Liver (tissue), 8 donors: ENCODE measurements at regions not wholly inside any gene's neighbourhood (a gene's known extent, or its start where the extent isn't known, plus 50 kb on each side); places are given as distances from the start of the nearest gene placed in this dataset.

Experiments
- DNase-seq: peaks from one replicate; pipeline ENCODE4 v3.0.0-alpha.2; 2017; ENCODE audit warnings: low spot score
- H3K27ac ChIP-seq, 2 donors: one replicate each; pipeline ENCODE4 v1.7.0; 2013; ENCODE audit warnings: inconsistent platforms in 2 of 2, low read length in 2 of 2, control low read depth in 1 of 2, low read depth in 1 of 2, mild to moderate bottlenecking in 1 of 2
- H3K27me3 ChIP-seq, 4 donors: one replicate each; pipeline versions ENCODE4 v1.6.1 to v1.7.0; 2013; ENCODE audit warnings: low read length in 3 of 4, inconsistent platforms in 1 of 4, mild to moderate bottlenecking in 1 of 4, moderate library complexity in 1 of 4; ENCODE audit not compliant: control insufficient read depth in 4 of 4, insufficient read depth in 4 of 4
- H3K36me3 ChIP-seq, 4 donors: one replicate each; pipeline versions ENCODE4 v1.6.1 to v1.7.0; 2013; ENCODE audit warnings: low read length in 3 of 4, mild to moderate bottlenecking in 3 of 4, low read depth in 1 of 4, moderate library complexity in 1 of 4; ENCODE audit not compliant: control insufficient read depth in 4 of 4, insufficient read depth in 3 of 4
- H3K4me1 ChIP-seq, 4 donors: one replicate each; pipeline versions ENCODE4 v1.6.1 to v1.7.0; 2013; ENCODE audit warnings: low read length in 3 of 4, mild to moderate bottlenecking in 3 of 4, moderate library complexity in 1 of 4; ENCODE audit not compliant: control insufficient read depth in 4 of 4, insufficient read depth in 4 of 4
- H3K4me3 ChIP-seq, 3 donors: one replicate each; pipeline versions ENCODE4 v1.6.1 to v1.7.0; 2013; ENCODE audit warnings: low read length in 3 of 3, control low read depth in 1 of 3, low read depth in 1 of 3, mild to moderate bottlenecking in 1 of 3
- H3K9ac ChIP-seq, 2 donors: one replicate each; pipeline ENCODE4 v1.7.0; 2013; ENCODE audit warnings: low read length in 2 of 2, mild to moderate bottlenecking in 2 of 2, moderate library complexity in 2 of 2, control low read depth in 1 of 2, low read depth in 1 of 2
- H3K9me3 ChIP-seq, 4 donors: one replicate each; pipeline versions ENCODE4 v1.6.1 to v1.7.0; 2013; ENCODE audit warnings: low read length in 3 of 4; ENCODE audit not compliant: control insufficient read depth in 4 of 4
- FOXA2 ChIP-seq: IDR thresholded peaks from 2 replicates; pipeline ENCODE4 v1.6.1; 2016; ENCODE audit warnings: antibody characterized with exemption
- GABPA ChIP-seq, 2 donors: IDR thresholded peaks in 1 of 2; conservative IDR thresholded peaks in 1 of 2; 2 replicates each; pipeline ENCODE4 v1.6.1; 2016; ENCODE audit warnings: antibody characterized with exemption in 2 of 2, mild to moderate bottlenecking in 1 of 2, moderate library complexity in 1 of 2
- HNF4G ChIP-seq: IDR thresholded peaks from 2 replicates; pipeline ENCODE4 v1.6.1; 2016; ENCODE audit warnings: antibody characterized with exemption
- JUND ChIP-seq, 2 donors: IDR thresholded peaks; 2 replicates each; pipeline ENCODE4 v1.6.1; 2016; ENCODE audit warnings: antibody characterized with exemption in 2 of 2
- NR2F2 ChIP-seq: IDR thresholded peaks from 2 replicates; pipeline ENCODE4 v1.6.1; 2016; ENCODE audit warnings: antibody characterized with exemption
- RXRA ChIP-seq, 2 donors: IDR thresholded peaks; 2 replicates each; pipeline ENCODE4 v1.6.1; 2017 to 2018; ENCODE audit warnings: antibody characterized with exemption in 2 of 2, mild to moderate bottlenecking in 1 of 2
- SP1 ChIP-seq: IDR thresholded peaks from 2 replicates; pipeline ENCODE4 v1.6.1; 2018; ENCODE audit warnings: antibody characterized with exemption, mild to moderate bottlenecking
- TAF1 ChIP-seq: conservative IDR thresholded peaks from 2 replicates; pipeline ENCODE4 v1.6.1; 2016; ENCODE audit warnings: antibody characterized with exemption, mild to moderate bottlenecking
- YY1 ChIP-seq: IDR thresholded peaks from 2 replicates; pipeline ENCODE4 v1.6.1; 2016; ENCODE audit warnings: antibody characterized with exemption, mild to moderate bottlenecking
- WGBS: extraction: QIAGEN DNeasy Blood & Tissue Kit; methylation state at CpG from one replicate; pipeline ENCODE4 v1.1.7; 2013; 5-methylcytosine and 5-hydroxymethylcytosine counted together
- TF ChIP-seq, protein P1 (sequence below): IDR thresholded peaks from 2 replicates; pipeline ENCODE4 v1.6.1; 2016; ENCODE audit warnings: antibody characterized with exemption, mild to moderate bottlenecking
- TF ChIP-seq, protein P2 (sequence below): IDR thresholded peaks from 2 replicates; pipeline ENCODE4 v1.6.1; 2016; ENCODE audit warnings: antibody characterized with exemption
- TF ChIP-seq, protein P3 (sequence below): fragments of 150-350 bp; IDR thresholded peaks from 2 replicates; pipeline ENCODE4 v1.5.1; 2017; ENCODE audit warnings: improper control_type of control experiment, low read depth, low read length; ENCODE audit not compliant: missing input control
- TF ChIP-seq, protein P4 (sequence below): IDR thresholded peaks from 2 replicates; pipeline ENCODE4 v1.6.1; 2016; ENCODE audit warnings: antibody characterized with exemption
- donor health status: healthy.
- donor health status: healthy.
- donor health status: healthy.
- donor health status: healthy.
- donor health status: healthy.

DNA sequence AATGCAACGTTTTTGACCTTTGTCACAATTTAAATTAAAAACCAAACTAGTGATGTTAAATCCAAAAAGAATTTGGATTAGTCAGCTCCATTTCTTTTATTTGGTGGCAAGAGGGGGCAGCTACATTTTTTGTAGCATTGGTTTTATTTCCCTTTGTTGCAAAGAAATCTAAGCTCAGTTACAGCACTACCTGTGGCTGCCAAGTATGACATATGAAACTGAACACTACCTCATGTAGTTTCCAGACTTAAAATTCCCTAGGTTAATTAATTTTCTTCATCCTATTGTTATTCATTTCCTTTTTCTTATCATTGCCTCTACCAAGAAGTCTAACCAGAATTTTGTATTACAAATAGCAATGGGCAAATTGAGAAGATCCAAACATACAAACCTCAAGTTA, 393.5 kb downstream of the BRINP1 start (continued):
- TF ChIP-seq, protein P1, sequence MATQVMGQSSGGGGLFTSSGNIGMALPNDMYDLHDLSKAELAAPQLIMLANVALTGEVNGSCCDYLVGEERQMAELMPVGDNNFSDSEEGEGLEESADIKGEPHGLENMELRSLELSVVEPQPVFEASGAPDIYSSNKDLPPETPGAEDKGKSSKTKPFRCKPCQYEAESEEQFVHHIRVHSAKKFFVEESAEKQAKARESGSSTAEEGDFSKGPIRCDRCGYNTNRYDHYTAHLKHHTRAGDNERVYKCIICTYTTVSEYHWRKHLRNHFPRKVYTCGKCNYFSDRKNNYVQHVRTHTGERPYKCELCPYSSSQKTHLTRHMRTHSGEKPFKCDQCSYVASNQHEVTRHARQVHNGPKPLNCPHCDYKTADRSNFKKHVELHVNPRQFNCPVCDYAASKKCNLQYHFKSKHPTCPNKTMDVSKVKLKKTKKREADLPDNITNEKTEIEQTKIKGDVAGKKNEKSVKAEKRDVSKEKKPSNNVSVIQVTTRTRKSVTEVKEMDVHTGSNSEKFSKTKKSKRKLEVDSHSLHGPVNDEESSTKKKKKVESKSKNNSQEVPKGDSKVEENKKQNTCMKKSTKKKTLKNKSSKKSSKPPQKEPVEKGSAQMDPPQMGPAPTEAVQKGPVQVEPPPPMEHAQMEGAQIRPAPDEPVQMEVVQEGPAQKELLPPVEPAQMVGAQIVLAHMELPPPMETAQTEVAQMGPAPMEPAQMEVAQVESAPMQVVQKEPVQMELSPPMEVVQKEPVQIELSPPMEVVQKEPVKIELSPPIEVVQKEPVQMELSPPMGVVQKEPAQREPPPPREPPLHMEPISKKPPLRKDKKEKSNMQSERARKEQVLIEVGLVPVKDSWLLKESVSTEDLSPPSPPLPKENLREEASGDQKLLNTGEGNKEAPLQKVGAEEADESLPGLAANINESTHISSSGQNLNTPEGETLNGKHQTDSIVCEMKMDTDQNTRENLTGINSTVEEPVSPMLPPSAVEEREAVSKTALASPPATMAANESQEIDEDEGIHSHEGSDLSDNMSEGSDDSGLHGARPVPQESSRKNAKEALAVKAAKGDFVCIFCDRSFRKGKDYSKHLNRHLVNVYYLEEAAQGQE: no peak
- TF ChIP-seq JUND (IDR thresholded peaks at IDR 0.05): no peak
- TF ChIP-seq NR2F2: no peak
- TF ChIP-seq YY1: no peak
- TF ChIP-seq SP1: no peak

DNA sequence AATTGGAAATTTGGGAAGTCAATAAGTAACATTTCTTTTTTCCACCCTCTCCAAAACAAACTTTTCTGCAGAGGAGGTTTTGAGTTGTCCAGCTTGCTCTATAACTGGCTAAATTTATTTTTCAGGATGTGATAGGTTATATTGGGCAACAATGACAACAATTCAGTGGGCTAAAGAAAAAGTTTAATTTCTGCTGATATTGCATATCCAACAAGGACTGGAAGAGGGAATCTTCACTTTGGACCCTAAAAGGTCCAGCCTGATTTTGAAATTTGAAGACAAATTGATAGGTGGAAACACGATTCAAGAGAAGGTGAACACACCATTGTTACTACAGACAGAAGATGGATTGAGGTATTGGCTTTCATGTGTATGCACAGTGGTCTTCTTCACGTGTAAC, 393.1 kb downstream of the BRINP1 start:
- no peak for TF ChIP-seq SP1
- TF ChIP-seq, protein P2, sequence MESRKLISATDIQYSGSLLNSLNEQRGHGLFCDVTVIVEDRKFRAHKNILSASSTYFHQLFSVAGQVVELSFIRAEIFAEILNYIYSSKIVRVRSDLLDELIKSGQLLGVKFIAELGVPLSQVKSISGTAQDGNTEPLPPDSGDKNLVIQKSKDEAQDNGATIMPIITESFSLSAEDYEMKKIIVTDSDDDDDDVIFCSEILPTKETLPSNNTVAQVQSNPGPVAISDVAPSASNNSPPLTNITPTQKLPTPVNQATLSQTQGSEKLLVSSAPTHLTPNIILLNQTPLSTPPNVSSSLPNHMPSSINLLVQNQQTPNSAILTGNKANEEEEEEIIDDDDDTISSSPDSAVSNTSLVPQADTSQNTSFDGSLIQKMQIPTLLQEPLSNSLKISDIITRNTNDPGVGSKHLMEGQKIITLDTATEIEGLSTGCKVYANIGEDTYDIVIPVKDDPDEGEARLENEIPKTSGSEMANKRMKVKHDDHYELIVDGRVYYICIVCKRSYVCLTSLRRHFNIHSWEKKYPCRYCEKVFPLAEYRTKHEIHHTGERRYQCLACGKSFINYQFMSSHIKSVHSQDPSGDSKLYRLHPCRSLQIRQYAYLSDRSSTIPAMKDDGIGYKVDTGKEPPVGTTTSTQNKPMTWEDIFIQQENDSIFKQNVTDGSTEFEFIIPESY: no peak
- 4% methylated on average over 2 of the region's 2 CpGs for WGBS
- DNase-seq: no peak

DNA sequence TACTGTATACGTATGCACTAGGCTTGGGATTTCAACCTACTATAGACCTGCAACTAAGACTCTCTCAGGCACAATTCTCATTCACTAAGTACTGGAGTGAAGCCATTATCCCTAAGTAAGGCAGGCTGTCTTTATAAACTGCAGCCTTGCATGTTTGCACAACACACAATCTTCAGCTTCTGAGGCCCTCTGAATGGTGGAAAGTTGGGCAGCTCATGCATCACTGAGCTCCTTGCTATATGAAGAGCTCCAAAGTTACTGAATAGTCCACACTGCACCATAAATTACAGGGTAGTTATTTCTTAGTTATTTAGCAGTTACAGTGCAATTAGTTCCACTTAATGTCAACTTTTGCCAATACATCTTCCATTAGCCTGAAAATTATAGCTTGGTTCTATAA, 384.6 kb downstream of the BRINP1 start:
- 83% methylated on average over 1 of the region's 1 CpG for WGBS
- H3K36me3 ChIP-seq: no peaks in the 10 kb centered on the region
- no peak for DNase-seq
- no peak overlapping the region for H3K9ac ChIP-seq
- H3K4me3 ChIP-seq: no peak overlapping the region
- no peak overlapping the region for H3K27ac ChIP-seq
- H3K9me3 ChIP-seq: no peaks in the 10 kb centered on the region
- TF ChIP-seq FOXA2: no peak
- no peak for TF ChIP-seq JUND (IDR thresholded peaks at IDR 0.05)
- TF ChIP-seq, protein P3, sequence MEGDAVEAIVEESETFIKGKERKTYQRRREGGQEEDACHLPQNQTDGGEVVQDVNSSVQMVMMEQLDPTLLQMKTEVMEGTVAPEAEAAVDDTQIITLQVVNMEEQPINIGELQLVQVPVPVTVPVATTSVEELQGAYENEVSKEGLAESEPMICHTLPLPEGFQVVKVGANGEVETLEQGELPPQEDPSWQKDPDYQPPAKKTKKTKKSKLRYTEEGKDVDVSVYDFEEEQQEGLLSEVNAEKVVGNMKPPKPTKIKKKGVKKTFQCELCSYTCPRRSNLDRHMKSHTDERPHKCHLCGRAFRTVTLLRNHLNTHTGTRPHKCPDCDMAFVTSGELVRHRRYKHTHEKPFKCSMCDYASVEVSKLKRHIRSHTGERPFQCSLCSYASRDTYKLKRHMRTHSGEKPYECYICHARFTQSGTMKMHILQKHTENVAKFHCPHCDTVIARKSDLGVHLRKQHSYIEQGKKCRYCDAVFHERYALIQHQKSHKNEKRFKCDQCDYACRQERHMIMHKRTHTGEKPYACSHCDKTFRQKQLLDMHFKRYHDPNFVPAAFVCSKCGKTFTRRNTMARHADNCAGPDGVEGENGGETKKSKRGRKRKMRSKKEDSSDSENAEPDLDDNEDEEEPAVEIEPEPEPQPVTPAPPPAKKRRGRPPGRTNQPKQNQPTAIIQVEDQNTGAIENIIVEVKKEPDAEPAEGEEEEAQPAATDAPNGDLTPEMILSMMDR: no peak
- TF ChIP-seq, protein P4, sequence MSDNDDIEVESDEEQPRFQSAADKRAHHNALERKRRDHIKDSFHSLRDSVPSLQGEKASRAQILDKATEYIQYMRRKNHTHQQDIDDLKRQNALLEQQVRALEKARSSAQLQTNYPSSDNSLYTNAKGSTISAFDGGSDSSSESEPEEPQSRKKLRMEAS: no peak
- TF ChIP-seq NR2F2: no peak
- TF ChIP-seq RXRA (IDR thresholded peaks at IDR 0.05): no peak
- TF ChIP-seq, protein P1: no peak
- TF ChIP-seq GABPA (IDR thresholded peaks at IDR 0.05 in 1 of 2, conservative IDR thresholded peaks at IDR 0.05 in 1 of 2): no peak
- no peak for TF ChIP-seq HNF4G
- TF ChIP-seq TAF1: no peak
- H3K27me3 ChIP-seq: peaks cover 0 to 2% (median 0%) of the 10 kb centered on the region in 4 donors
- H3K4me1 ChIP-seq: no peaks in the 10 kb centered on the region

More for the DNA sequence above, 393.1 kb downstream of the BRINP1 start:
- H3K9me3 ChIP-seq: peaks cover 0 to 3% (median 0%) of the 10 kb centered on the region in 4 donors
- H3K27me3 ChIP-seq: no peaks in the 10 kb centered on the region
- H3K9ac ChIP-seq: no peak overlapping the region
- H3K27ac ChIP-seq: no peak overlapping the region
- no peaks in the 10 kb centered on the region for H3K4me1 ChIP-seq
- no peaks in the 10 kb centered on the region for H3K36me3 ChIP-seq
- H3K4me3 ChIP-seq: no peak overlapping the region
